ENCODE measurements at regions not wholly inside any gene's neighbourhood (a gene's known extent, or its start where the extent isn't known, plus 50 kb on each side); places are given as distances from the start of the nearest gene placed in this dataset.

- FAIRE-seq (no peak), DNase-seq (ENCODE audit: insufficient read length, low spot score) (no peak)
- TF ChIP-seq CTCF (IDR thresholded peaks at IDR 0.05; ENCODE audit: insufficient read depth, missing control alignments), result no peak
These were observed 428.0 kb downstream of the SLITRK6 start for GRCh38 chr13:85371254-85371653.

GRCh38 chr13:85368686-85369085 lies 430.5 kb downstream of the SLITRK6 start:
- no peak for TF ChIP-seq CTCF (IDR thresholded peaks at IDR 0.05; ENCODE audit: insufficient read depth, missing control alignments)
- no peak for DNase-seq (ENCODE audit: insufficient read length, low spot score)
- no peak for FAIRE-seq

GRCh38 chr13:85367887-85368286 lies 431.3 kb downstream of the SLITRK6 start:
- TF ChIP-seq CTCF (IDR thresholded peaks at IDR 0.05; ENCODE audit: insufficient read depth, missing control alignments), result no peak
- FAIRE-seq (no peak), DNase-seq (ENCODE audit: insufficient read length, low spot score) (no peak)

GRCh38 chr13:85366759-85367417 lies 432.3 kb downstream of the SLITRK6 start:
- no peak for TF ChIP-seq CTCF (IDR thresholded peaks at IDR 0.05; ENCODE audit: insufficient read depth, missing control alignments)
- DNase-seq (ENCODE audit: insufficient read length, low spot score) (no peak), FAIRE-seq (no peak)

- FAIRE-seq, result no peak
- TF ChIP-seq CTCF (IDR thresholded peaks at IDR 0.05; ENCODE audit: insufficient read depth, missing control alignments), result no peak
- DNase-seq (ENCODE audit: insufficient read length, low spot score), result no peak
These were observed 435.7 kb downstream of the SLITRK6 start for GRCh38 chr13:85363504-85363903.

- FAIRE-seq, result no peak
- no peak for TF ChIP-seq CTCF (IDR thresholded peaks at IDR 0.05; ENCODE audit: insufficient read depth, missing control alignments)
- no peak for DNase-seq (ENCODE audit: insufficient read length, low spot score)
These were observed 436.2 kb downstream of the SLITRK6 start for GRCh38 chr13:85362980-85363379.

- DNase-seq (ENCODE audit: insufficient read length, low spot score) (no peak), FAIRE-seq (no peak)
These were observed 452.0 kb downstream of the SLITRK6 start for GRCh38 chr13:85347251-85347650.

More at GRCh38 chr13:85347251-85347650, 452.0 kb downstream of the SLITRK6 start:
- no peak for TF ChIP-seq CTCF (IDR thresholded peaks at IDR 0.05; ENCODE audit: insufficient read depth, missing control alignments)
